HG03439 (cell line): ENCODE measurements at regions not wholly inside any gene's neighbourhood (a gene's known extent, or its start where the extent isn't known, plus 50 kb on each side); places are given as distances from the start of the nearest gene placed in this dataset.
"Not testable (repeated sequence)": the region's sequence is repeated elsewhere in the genome, so short reads cannot be mapped to it uniquely, and the experiment has no call there.

Experiments
- ATAC-seq: cut with Tn5 transposase; IDR thresholded peaks from one replicate; pipeline ENCODE4 v1.9.1; 2021; ENCODE audit warnings: mild to moderate bottlenecking, moderate library complexity; ENCODE audit not compliant: unreplicated experiment

DNA sequence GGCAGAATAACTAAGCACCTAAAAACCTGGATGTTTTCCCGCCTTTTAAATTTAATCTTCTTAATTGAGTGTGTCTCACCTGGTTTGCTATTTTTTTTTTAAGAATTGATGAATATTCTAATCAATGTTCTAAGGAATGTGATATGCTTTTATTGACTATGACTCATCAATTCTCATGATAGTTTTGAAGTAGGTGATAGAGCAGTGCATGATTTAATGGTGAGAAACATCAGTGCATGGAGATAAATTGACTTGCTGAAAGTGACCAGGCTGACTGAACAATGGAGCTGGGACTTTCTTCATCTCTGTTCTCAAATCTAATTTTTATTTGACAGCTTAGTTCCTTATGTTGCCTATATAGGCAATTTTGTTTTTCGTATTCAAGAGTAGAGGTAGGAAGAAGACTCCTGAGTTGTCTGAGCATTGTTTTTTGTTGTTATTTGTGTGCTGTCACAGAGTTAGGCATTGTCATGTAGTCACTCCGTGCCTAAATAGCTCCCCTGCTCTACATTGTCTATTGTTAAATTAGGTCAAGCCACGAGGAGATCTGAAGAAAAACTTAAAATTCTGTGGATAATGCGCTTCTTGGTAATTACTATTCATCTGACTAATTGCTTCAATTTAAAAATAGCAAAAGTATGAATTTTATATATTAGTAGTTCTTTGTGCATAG, 59.0 kb upstream of the NUTM2F start:
- ATAC-seq, result not testable (repeated sequence)

DNA sequence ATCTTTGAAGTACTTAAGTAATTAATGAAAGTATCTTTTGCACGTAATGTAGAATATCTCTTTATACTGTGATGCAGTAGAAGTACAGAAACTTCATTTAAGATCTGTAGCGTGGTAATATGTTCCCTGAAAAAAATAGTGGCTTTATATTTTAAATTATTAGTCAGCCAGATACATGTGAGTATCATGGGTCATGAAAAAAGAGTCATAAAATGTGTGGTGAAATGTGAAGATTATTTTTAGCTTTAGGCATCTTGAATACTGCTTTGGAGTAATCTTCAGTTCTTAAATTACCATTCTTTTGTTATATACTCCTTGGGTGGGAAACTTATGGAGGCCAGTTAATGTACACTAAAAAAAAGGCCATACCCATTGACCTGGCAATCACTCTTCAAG, 59.6 kb upstream of the NUTM2F start:
- not testable (repeated sequence) for ATAC-seq

GRCh38 chr9:94390425-94391098, 62.1 kb upstream of the NUTM2F start:
- not testable (repeated sequence) for ATAC-seq

GRCh38 chr9:94392971-94393624, 64.7 kb upstream of the NUTM2F start:
- ATAC-seq, result not testable (repeated sequence)

DNA sequence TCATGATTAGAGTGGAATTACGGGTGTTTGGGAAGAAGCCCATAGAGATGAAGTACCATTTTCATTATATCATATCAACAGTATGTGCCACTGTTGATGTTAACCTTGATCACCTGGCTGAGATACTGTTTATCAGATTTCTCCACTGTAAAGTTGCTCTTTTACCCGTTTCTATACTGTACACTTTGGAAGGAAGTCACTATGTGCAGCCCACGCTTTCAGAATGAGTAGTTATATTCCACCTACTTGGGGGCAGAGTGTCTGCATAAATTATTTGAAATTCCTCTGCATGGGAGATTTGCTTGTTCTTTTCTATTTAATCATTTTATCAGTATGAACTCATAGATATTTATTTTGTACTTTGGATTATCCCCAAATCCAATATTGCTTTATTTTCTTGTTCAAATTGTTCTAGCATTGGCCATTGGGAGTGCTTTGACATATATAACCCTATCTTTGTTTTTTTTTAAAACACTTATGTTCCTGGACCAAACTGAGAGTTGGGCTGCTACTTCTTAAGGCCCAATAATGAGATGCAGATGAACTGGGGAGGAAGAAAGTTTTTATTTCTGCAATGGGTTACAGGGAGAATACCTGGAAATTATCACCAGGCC, 69.4 kb upstream of the NUTM2F start:
- ATAC-seq, result peak; percentile 51

DNA sequence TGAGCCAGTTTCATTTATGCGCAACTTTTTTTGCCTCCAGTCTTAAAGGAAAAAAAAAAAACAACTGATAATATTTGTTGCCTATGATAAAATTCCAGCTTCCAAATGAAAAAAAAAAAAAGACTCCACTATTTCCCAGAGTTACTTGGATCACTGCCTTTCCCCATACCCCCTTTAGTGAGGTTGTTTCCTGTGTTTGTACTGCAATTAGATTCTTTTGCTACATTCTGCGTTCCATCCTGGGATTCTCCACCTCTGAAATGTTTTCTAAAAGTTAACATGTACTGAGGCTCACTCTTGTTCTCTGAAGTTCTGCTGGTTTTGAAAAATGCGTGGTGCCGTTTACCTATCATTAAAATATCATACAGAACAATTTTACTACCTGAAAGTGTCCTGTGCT, 72.0 kb upstream of the NUTM2F start:
- not testable (repeated sequence) for ATAC-seq

DNA sequence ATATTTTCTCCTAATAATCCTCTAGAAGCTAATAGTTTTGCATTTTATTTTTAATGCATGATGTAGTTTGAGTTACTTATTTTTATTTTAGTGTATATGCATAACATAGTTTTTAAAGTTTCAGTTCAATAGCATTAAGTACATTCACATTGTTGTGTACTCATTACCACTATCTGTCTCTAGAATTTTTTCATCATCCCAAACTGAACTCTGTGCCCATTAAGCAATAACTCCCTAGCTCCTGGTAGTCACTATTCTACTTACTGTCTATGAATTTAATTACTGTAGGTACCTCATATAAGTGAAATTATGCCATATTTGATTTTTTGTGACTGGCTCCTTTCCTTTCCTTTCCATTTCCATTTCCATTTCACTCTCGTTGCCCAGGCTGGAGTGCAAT, 74.4 kb upstream of the NUTM2F start:
- ATAC-seq, result not testable (repeated sequence)

- ATAC-seq, result not testable (repeated sequence)
Observed at GRCh38 chr9:94403571-94403970, 75.1 kb upstream of the NUTM2F start.

DNA sequence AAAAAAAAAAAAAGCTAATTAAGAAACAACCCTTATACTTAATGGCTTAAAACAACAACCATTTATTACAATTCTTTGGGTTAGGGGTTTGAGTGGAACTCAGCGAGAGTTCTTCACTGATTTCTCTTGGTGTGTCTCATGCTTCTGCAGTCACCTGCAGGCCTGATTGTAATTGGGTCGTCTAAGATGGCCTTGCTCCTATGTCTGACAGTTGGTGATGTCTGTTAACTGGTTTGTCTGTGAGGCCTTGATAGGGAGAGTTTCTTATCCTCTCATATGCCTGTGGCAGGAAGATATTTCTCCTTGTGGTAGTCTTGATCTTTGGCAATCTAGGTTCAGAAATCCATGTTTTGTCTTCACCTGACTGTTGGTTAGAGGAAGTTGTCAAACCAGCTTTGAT, 85.2 kb upstream of the NUTM2F start:
- not testable (repeated sequence) for ATAC-seq

- ATAC-seq, result not testable (repeated sequence)
Observed at GRCh38 chr9:94415111-94415510, 86.7 kb upstream of the NUTM2F start.

- ATAC-seq, result not testable (repeated sequence)
Observed at GRCh38 chr9:94420098-94420497, 91.7 kb upstream of the NUTM2F start.

DNA sequence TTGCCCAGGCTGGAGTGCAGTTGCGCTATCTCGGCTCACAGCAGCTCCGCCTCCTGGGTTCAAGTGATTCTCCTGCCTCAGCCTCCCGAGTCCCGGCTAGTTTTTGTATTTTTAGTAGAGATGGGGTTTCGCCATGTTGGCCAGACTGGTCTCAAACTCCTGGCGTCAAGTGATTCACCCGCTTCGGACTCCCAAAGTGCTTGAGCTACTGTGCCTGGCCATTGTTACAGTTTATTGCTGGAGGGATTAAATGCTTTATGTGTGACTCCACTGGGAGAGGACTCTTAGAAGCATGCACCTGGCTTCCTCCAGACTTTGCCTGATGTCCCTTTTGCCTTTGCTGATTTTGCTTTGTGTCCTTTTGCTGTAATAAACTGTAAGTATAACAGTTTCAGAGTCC, 93.5 kb upstream of the NUTM2F start:
- not testable (repeated sequence) for ATAC-seq

DNA sequence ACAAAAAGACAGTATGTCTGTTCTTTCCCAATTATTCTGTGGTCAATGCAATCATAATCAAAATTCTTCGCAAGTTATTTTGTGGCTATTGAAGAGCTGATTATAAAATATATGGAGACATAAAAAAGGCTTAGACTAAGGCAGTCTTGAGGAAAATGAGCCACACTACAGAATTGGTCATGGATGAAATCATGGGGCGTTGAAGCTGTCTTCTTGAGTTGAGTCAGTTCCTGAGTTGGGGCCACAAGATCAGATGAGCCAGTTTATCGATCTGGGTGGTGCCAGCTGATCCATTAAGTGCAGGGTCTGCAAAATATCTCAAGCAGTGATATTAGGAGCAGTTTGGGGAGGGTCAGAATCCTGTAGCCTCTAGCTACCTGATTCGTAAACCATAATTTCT, 96.9 kb upstream of the NUTM2F start:
- ATAC-seq, result not testable (repeated sequence)

DNA sequence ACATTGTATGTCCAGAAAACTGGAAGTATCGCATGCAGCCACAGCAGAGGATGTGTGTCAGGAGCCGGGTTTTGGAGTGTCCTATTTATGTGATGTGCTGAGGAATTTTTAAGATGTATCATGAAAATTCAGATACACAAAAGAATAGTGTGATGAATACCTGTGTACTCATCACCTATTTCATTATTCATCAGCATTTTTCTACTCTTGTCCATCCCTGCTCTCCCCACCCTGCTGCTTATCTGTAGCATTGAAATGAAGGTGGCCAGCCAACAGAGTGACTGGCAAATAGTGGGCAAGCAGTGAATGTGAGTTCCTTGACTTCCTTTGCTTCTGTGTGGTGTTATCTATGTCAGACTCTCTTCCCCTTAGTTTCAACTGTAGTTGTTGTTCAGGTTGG, 108.7 kb upstream of the NUTM2F start:
- ATAC-seq, result not testable (repeated sequence)

GRCh38 chr9:94438336-94438735, 109.9 kb upstream of the NUTM2F start:
- not testable (repeated sequence) for ATAC-seq

DNA sequence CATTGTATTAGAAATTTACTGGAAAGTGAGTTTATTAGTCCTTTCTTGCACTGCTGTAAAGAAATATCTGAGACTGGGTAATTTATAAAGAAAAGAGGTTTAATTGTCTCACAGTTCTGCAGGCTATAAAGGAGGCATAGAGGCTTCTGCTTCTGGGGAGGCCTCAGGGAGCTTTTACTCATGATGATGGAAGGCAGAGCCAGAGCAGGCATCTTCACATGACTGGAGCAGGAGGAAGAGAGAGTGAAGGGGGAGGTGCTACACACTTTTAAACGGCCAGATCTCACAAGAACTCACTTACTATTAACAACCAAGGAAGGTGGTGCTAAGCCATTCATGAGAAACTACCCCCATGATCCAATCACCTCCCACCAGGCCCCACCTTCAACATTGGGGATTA, 112.7 kb upstream of the NUTM2F start:
- not testable (repeated sequence) for ATAC-seq

GRCh38 chr9:94441796-94442195, 113.1 kb upstream of the PCAT7 start:
- no peak for ATAC-seq

DNA sequence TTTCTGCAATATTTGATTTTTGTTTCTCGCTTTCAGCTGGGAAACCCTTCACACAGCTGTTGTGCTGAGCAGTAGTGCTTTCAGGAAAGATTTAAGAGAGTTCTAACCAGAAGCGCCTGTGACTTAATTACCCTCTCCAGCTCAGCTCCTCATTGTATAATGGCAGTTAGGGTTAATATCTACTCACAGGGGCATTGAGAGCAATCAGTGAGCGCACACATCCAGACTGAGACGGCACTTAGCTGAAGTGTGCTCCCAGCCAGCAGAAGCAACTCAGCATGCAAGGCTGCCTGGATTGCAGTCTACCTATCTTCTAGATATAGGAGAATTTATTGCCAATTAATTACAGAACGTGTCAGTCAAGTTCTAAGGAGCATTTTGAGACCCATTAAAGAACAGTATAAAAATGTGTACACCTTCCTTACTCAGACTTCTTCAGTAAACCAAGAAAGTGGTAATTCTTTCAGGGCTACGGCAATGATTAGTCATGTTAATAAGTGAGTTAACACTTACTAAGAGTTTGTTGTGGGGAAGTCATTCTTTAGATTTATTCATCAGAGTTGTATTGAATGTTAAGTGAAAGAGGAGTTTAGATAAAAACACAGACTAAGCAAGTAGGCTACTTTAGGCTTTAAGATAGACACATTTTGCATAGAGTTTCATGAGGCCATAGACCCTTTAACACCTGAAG, 111.7 kb upstream of the PCAT7 start:
- no peak for ATAC-seq

GRCh38 chr9:94445863-94446262, 109.0 kb upstream of the PCAT7 start:
- ATAC-seq, result no peak

DNA sequence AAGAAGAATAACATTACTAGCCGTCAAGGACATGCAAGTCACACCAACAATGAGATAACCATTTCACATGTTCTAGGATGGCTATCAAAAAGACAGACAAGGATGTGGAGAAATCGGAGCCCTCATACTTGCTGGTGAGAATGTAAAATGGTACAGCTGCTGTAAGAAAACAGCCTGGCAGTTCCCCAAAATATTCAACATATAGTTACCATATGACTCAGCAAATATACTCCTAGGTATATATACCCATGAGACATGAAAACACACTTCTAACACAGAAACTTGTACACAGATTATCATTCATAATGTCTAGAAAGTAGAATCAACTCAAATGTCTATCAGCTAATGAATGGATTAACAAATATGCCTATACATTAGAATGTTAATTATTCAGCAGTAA, 105.4 kb upstream of the PCAT7 start:
- ATAC-seq, result no peak

- no peak for ATAC-seq
Observed at GRCh38 chr9:94464790-94465189, 90.1 kb upstream of the PCAT7 start.
